Activated CD4-positive, alpha-beta memory T cell treated with anti-CD3 and anti-CD28 coated beads for 36 hours (primary cell): ENCODE measurements at regions not wholly inside any gene's neighbourhood (a gene's known extent, or its start where the extent isn't known, plus 50 kb on each side); places are given as distances from the start of the nearest gene placed in this dataset.
A peak's percentile ranks its signal among the peaks of the same experiment; 100 is the strongest.

Source experiments
- CTCF ChIA-PET: fragments of 350-600 bp; sonication (Branson Sonifier 250); formaldehyde crosslinking; loops from one replicate; lab custom pipeline; 2021; ENCODE audit warnings: antibody characterized with exemption, inconsistent platforms; lab: Charles Lee
- POLR2A ChIA-PET: fragments of 350-600 bp; sonication (Branson Sonifier 250); formaldehyde crosslinking; loops from one replicate; lab custom pipeline; 2021; ENCODE audit warnings: antibody characterized with exemption; lab: Charles Lee
- DNase-seq: peaks from one replicate; pipeline ENCODE4 v3.0.0-alpha.2; 2020
- H3K27ac Mint-ChIP-seq: one replicate; pipeline ENCODE4 v1.8.0; 2021; ENCODE audit warnings: mixed read lengths
- H3K27me3 Mint-ChIP-seq: one replicate; pipeline ENCODE4 v1.8.0; 2021; ENCODE audit warnings: mixed read lengths
- H3K36me3 Mint-ChIP-seq: one replicate; pipeline ENCODE4 v1.8.0; 2021; ENCODE audit warnings: mixed read lengths
- H3K4me1 Mint-ChIP-seq: one replicate; pipeline ENCODE4 v1.8.0; 2021; ENCODE audit warnings: low read depth, mixed read lengths
- H3K4me3 Mint-ChIP-seq: one replicate; pipeline ENCODE4 v1.8.0; 2021; ENCODE audit warnings: mild to moderate bottlenecking, mixed read lengths
- H3K9me3 Mint-ChIP-seq: one replicate; pipeline ENCODE4 v1.8.0; 2021; ENCODE audit warnings: mixed read lengths
- intact Hi-C: fragments of 100-400 bp; cut with micrococcal nuclease; formaldehyde crosslinking; loops from one replicate; pipeline ENCODE4 v1.15.1; 2023

DNA sequence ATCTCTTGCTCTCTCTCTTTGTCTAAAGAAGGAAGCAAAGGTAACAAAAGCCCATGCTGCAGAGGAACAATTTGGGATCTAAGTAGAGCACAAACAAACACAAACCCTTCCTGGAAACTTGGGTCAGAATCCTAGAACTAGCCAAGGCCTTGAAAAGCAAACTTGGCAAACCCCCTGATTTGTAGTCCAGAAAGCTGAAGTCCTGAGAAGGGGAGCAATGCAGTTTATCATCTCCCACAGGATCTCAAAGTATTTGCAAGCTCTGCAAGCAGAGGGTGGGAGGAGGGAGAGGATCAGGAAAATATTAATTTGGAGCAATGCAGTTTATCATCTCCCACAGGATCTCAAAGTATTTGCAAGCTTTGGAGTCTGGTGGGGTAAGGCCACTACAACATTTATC is 379.5 kb upstream of the FGF13 start:
- ChIA-PET POLR2A (no interaction called here), CTCF (no interaction called here)
- H3K9me3 Mint-ChIP-seq = no peaks in the 10 kb centered on the region
- intact Hi-C loops = no loop called here
- no peak for DNase-seq
- H3K36me3 Mint-ChIP-seq = no peaks in the 10 kb centered on the region
- no peaks in the 10 kb centered on the region for H3K4me1 Mint-ChIP-seq
- H3K27ac Mint-ChIP-seq = no peak overlapping the region
- no peak overlapping the region for H3K4me3 Mint-ChIP-seq
- no peaks in the 10 kb centered on the region for H3K27me3 Mint-ChIP-seq

DNA sequence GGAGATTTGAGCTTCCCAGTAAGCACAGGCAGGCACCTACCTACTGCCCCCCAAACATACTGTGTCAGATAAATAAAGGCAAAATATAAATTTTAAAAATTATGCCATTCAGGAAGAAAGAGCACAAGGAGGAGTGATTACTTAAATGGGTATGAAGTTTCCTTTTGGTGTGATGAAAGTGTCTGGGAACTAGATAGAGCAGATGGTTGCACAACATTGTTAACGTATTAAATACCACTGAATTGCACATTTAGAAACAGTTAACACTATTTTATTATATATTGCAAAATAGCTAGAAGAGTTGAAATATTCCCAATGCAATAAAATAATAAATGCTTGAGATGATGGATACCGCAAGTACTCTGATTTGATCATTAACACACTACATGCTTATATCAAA is 374.7 kb upstream of the FGF13 start:
- no peaks in the 10 kb centered on the region for H3K36me3 Mint-ChIP-seq
- POLR2A ChIA-PET = no interaction called here
- H3K4me3 Mint-ChIP-seq = no peak overlapping the region
- intact Hi-C loops = no loop called here
- H3K4me1 Mint-ChIP-seq = no peaks in the 10 kb centered on the region
- no peaks in the 10 kb centered on the region for H3K9me3 Mint-ChIP-seq
- no peak for DNase-seq
- H3K27me3 Mint-ChIP-seq = no peaks in the 10 kb centered on the region
- H3K27ac Mint-ChIP-seq = no peak overlapping the region
- CTCF ChIA-PET = no interaction called here

- no peaks in the 10 kb centered on the region for H3K36me3 Mint-ChIP-seq
- ChIA-PET CTCF (no interaction called here), POLR2A (no interaction called here)
- H3K9me3 Mint-ChIP-seq = no peaks in the 10 kb centered on the region
- H3K27me3 Mint-ChIP-seq = no peaks in the 10 kb centered on the region
- DNase-seq = no peak
- H3K27ac Mint-ChIP-seq = no peak overlapping the region
- H3K4me1 Mint-ChIP-seq = no peaks in the 10 kb centered on the region
- no peak overlapping the region for H3K4me3 Mint-ChIP-seq
- intact Hi-C loops = no loop called here
These were observed 373.9 kb upstream of the FGF13 start for GRCh38 chrX:139085404-139085803.

DNA sequence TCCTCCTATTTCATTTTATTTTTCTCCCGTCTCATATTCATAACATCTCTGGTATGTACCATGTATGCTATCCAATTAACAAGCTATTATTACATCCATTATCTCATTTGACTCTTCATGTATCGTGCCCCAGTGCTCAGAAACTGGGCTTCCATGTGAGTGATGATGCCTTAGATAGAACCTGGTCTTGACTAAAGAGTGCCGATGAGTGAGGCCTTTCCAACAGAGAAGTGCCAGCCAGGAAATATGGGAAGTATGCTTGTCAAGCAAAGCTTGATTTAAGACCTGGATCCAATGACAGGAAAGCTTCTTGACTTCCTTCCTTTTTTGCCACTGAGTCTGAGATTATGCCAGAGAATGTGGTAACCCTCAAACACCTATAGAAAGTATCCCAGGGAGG is 371.7 kb upstream of the FGF13 start:
- intact Hi-C loops = no loop called here
- ChIA-PET POLR2A (no interaction called here), CTCF (no interaction called here)
- DNase-seq = no peak
- H3K27ac Mint-ChIP-seq = no peak overlapping the region
- no peaks in the 10 kb centered on the region for H3K27me3 Mint-ChIP-seq
- no peaks in the 10 kb centered on the region for H3K4me1 Mint-ChIP-seq
- no peaks in the 10 kb centered on the region for H3K9me3 Mint-ChIP-seq
- no peaks in the 10 kb centered on the region for H3K36me3 Mint-ChIP-seq
- no peak overlapping the region for H3K4me3 Mint-ChIP-seq

GRCh38 chrX:139081965-139082364 is 370.4 kb upstream of the FGF13 start:
- H3K9me3 Mint-ChIP-seq = no peaks in the 10 kb centered on the region
- ChIA-PET POLR2A (no interaction called here), CTCF (no interaction called here)
- DNase-seq = no peak
- H3K4me3 Mint-ChIP-seq = no peak overlapping the region
- no peaks in the 10 kb centered on the region for H3K27me3 Mint-ChIP-seq
- no peaks in the 10 kb centered on the region for H3K36me3 Mint-ChIP-seq
- H3K27ac Mint-ChIP-seq = no peak overlapping the region
- no peaks in the 10 kb centered on the region for H3K4me1 Mint-ChIP-seq
- intact Hi-C loops = no loop called here

- H3K36me3 Mint-ChIP-seq = no peaks in the 10 kb centered on the region
- intact Hi-C loops = no loop called here
- POLR2A ChIA-PET = no interaction called here
- H3K4me1 Mint-ChIP-seq = no peaks in the 10 kb centered on the region
- no peak overlapping the region for H3K27ac Mint-ChIP-seq
- no peaks in the 10 kb centered on the region for H3K9me3 Mint-ChIP-seq
- DNase-seq = no peak
- CTCF ChIA-PET = no interaction called here
- H3K4me3 Mint-ChIP-seq = no peak overlapping the region
- H3K27me3 Mint-ChIP-seq = no peaks in the 10 kb centered on the region
These were observed 368.3 kb upstream of the FGF13 start for GRCh38 chrX:139079789-139080188.

GRCh38 chrX:139078761-139079280 is 367.3 kb upstream of the FGF13 start:
- ChIA-PET CTCF (no interaction called here), POLR2A (no interaction called here)
- H3K27me3 Mint-ChIP-seq = no peaks in the 10 kb centered on the region
- H3K4me3 Mint-ChIP-seq = no peak overlapping the region
- intact Hi-C loops = no loop called here
- H3K36me3 Mint-ChIP-seq = no peaks in the 10 kb centered on the region
- H3K27ac Mint-ChIP-seq = no peak overlapping the region
- no peak for DNase-seq
- no peaks in the 10 kb centered on the region for H3K9me3 Mint-ChIP-seq
- no peaks in the 10 kb centered on the region for H3K4me1 Mint-ChIP-seq

DNA sequence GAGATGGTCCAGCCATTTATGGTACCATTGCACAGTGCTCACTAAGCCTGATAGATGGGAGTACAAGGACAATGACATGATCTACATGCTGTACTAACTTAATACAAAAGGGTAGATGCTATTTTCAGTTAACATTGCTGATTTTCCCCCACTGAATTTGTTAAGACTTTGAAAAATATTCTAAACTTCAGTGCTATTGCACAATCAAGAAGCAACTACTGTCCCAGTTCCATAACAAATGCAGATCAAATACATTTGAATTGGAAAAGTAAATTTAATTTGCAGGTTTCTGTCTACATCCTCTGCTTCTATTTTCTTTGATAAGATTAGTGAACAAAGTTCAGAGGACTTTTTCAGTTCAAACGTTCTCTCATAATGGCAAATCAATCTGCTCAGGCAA is 366.8 kb upstream of the FGF13 start:
- POLR2A ChIA-PET = no interaction called here
- H3K36me3 Mint-ChIP-seq = no peaks in the 10 kb centered on the region
- no peaks in the 10 kb centered on the region for H3K27me3 Mint-ChIP-seq
- CTCF ChIA-PET = no interaction called here
- no peak overlapping the region for H3K4me3 Mint-ChIP-seq
- no peaks in the 10 kb centered on the region for H3K9me3 Mint-ChIP-seq
- H3K4me1 Mint-ChIP-seq = no peaks in the 10 kb centered on the region
- H3K27ac Mint-ChIP-seq = no peak overlapping the region
- intact Hi-C loops = no loop called here
- no peak for DNase-seq

DNA sequence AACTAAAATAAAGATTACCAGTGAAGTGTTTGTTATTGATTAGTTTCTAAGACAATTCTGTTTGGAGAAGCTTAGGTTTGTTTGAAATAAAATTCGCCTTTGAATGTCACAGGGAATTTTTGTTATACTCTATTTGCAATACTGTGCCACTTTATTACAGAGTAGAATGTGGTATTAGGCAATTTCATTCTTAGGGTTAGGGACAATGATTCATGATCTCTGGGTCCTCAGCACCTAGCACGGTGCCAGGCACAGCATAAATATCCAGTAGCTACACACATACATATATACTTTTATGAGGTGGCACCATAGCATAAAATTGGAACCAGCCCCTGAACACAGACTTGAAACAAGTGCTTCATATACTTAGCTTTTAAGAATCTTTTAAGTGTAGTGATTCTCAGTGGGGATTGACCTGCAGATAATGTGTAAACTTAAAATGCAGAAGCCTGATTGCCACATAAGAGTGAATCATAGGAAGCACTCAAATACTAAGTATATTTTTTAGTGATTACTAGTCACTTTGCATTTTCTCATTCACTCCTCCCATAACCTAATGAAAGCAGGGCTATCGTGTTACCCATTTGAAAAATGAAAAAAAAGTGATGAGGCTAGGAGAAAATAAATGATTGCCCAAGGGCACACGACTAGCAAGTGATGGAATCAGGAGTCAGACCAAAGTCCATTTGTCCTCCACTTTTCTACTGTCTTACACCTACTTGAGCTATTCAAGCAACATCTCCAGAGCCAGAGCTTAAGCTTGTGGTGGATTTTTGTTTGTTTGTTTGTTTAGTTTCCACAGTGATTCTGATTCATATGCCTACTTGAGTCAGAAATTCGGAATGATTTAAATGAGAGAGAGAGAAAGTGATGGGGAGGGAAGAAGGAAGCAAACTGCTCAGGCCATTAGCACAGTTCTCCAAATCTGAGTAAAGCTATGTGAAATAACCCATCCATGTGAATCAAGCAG is 366.0 kb upstream of the FGF13 start:
- Mint-ChIP-seq H3K36me3 (no peaks in the 10 kb centered on the region), H3K4me1 (no peaks in the 10 kb centered on the region), H3K27me3 (no peaks in the 10 kb centered on the region), H3K4me3 (no peak overlapping the region), H3K27ac (no peak overlapping the region), H3K9me3 (no peaks in the 10 kb centered on the region)
- CTCF ChIA-PET = no interaction called here
- no peak for DNase-seq
- intact Hi-C loops = no loop called here
- POLR2A ChIA-PET = no interaction called here

- no peak overlapping the region for H3K27ac Mint-ChIP-seq
- H3K4me3 Mint-ChIP-seq = no peak overlapping the region
- no peaks in the 10 kb centered on the region for H3K27me3 Mint-ChIP-seq
- H3K4me1 Mint-ChIP-seq = no peaks in the 10 kb centered on the region
- no peaks in the 10 kb centered on the region for H3K9me3 Mint-ChIP-seq
- no peaks in the 10 kb centered on the region for H3K36me3 Mint-ChIP-seq
- CTCF ChIA-PET = no interaction called here
- no peak for DNase-seq
- POLR2A ChIA-PET = no interaction called here
- intact Hi-C loops = no loop called here
These were observed 351.8 kb upstream of the FGF13 start for GRCh38 chrX:139063364-139063763.

DNA sequence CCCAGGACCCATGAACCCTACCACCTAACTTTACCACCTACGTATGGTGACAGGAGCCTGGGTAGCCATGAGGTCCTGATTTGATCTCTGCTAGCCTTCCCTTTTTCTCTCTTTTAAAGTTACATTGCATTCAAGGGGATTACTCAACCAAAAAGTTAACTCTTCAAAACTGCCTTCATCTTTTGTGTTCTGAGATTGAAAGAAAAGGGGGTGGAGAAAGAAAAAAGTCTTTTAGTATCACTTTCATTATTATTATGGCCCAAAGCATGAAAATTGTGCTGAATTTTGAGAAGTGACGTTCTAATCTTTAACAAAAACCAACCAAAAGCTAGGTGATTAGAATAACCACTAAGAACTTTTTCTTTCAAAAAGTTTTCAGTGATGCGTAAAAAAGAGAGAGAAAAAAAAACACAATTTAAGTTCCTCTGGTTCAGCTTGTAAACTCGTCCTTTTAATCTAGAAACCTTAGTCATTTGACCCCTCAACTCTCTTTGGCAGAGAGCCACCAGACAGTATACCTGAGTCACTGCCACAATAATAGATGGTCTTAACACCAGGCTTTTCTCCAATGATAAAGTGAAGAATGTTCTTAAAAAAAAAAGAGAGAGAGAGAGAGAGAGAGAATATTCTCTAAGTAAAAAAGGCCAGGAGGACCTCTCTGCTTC is 347.4 kb upstream of the FGF13 start:
- Mint-ChIP-seq H3K27ac (no peak overlapping the region), H3K4me1 (no peaks in the 10 kb centered on the region), H3K9me3 (no peaks in the 10 kb centered on the region), H3K36me3 (no peaks in the 10 kb centered on the region), H3K4me3 (no peak overlapping the region), H3K27me3 (no peaks in the 10 kb centered on the region)
- ChIA-PET CTCF (no interaction called here), POLR2A (no interaction called here)
- peak; percentile 13 for DNase-seq
- intact Hi-C loops = no loop called here

- no peaks in the 10 kb centered on the region for H3K4me1 Mint-ChIP-seq
- H3K9me3 Mint-ChIP-seq = no peaks in the 10 kb centered on the region
- H3K4me3 Mint-ChIP-seq = no peak overlapping the region
- CTCF ChIA-PET = no interaction called here
- H3K27me3 Mint-ChIP-seq = no peaks in the 10 kb centered on the region
- DNase-seq = no peak
- POLR2A ChIA-PET = no interaction called here
- H3K36me3 Mint-ChIP-seq = no peaks in the 10 kb centered on the region
- H3K27ac Mint-ChIP-seq = no peak overlapping the region
- intact Hi-C loops = no loop called here
These were observed 340.9 kb upstream of the FGF13 start for GRCh38 chrX:139052461-139052860.
